Chondrocyte (in vitro differentiated cells): ENCODE measurements at regions not wholly inside any gene's neighbourhood (a gene's known extent, or its start where the extent isn't known, plus 50 kb on each side); places are given as distances from the start of the nearest gene placed in this dataset.

ENCODE experiments used
- DNase-seq: peaks from one replicate; pipeline ENCODE4 v3.0.0; 2021; ENCODE audit warnings: mixed read lengths, low spot score
- H3K27ac Mint-ChIP-seq: one replicate; pipeline ENCODE4 v1.8.0; 2021; ENCODE audit warnings: mild to moderate bottlenecking, moderate library complexity, mixed read lengths; ENCODE audit not compliant: unreplicated experiment
- H3K27me3 Mint-ChIP-seq: 2 replicates; pipeline ENCODE4 v1.8.0; 2021; ENCODE audit warnings: low read depth, mixed read lengths
- H3K36me3 Mint-ChIP-seq: 2 replicates; pipeline ENCODE4 v1.8.0; 2021; ENCODE audit warnings: low read depth, mixed read lengths
- H3K4me1 Mint-ChIP-seq: 2 replicates; pipeline ENCODE4 v1.8.0; 2021; ENCODE audit warnings: low read depth, mild to moderate bottlenecking, mixed read lengths
- H3K4me3 Mint-ChIP-seq: one replicate; pipeline ENCODE4 v1.8.0; 2021; ENCODE audit warnings: mild to moderate bottlenecking, moderate library complexity, mixed read lengths; ENCODE audit not compliant: unreplicated experiment
- H3K9me3 Mint-ChIP-seq: 2 replicates; pipeline ENCODE4 v1.8.0; 2021; ENCODE audit warnings: low read depth, mixed read lengths
- CTCF ChIP-seq: fragments of 200-600 bp; sonication (generic); IDR thresholded peaks from 2 replicates; pipeline ENCODE4 v1.5.0; 2021; ENCODE audit warnings: antibody characterized with exemption, mild to moderate bottlenecking, moderate library complexity

- no peaks in the 10 kb centered on the region for H3K4me1 Mint-ChIP-seq
- H3K4me3 Mint-ChIP-seq, result no peak overlapping the region
- no peak for TF ChIP-seq CTCF
- no peaks in the 10 kb centered on the region for H3K27me3 Mint-ChIP-seq
- peaks cover 4% of the 10 kb centered on the region for H3K9me3 Mint-ChIP-seq
- no peak for DNase-seq
- H3K36me3 Mint-ChIP-seq, result no peaks in the 10 kb centered on the region
- H3K27ac Mint-ChIP-seq, result no peak overlapping the region
Observed at GRCh38 chr13:89678466-89679121, 1668.9 kb upstream of the MIR17HG start.

- Mint-ChIP-seq H3K27me3 (no peaks in the 10 kb centered on the region), H3K9me3 (peaks cover 4% of the 10 kb centered on the region), H3K4me1 (peaks cover 13% of the 10 kb centered on the region), H3K27ac (no peak overlapping the region), H3K36me3 (no peaks in the 10 kb centered on the region), H3K4me3 (no peak overlapping the region)
- TF ChIP-seq CTCF, result no peak
- DNase-seq, result no peak
Observed at GRCh38 chr13:89684896-89685295, 1662.6 kb upstream of the MIR17HG start.

- Mint-ChIP-seq H3K27me3 (no peaks in the 10 kb centered on the region), H3K4me1 (peaks cover 13% of the 10 kb centered on the region), H3K9me3 (no peaks in the 10 kb centered on the region), H3K27ac (no peak overlapping the region), H3K4me3 (no peak overlapping the region), H3K36me3 (no peaks in the 10 kb centered on the region)
- no peak for DNase-seq
- no peak for TF ChIP-seq CTCF
Observed at GRCh38 chr13:89686171-89686570, 1661.3 kb upstream of the MIR17HG start.

GRCh38 chr13:89687066-89687465 is 1660.4 kb upstream of the MIR17HG start:
- no peak for TF ChIP-seq CTCF
- DNase-seq, result no peak
- Mint-ChIP-seq H3K4me1 (peaks cover 13% of the 10 kb centered on the region), H3K4me3 (no peak overlapping the region), H3K36me3 (no peaks in the 10 kb centered on the region), H3K27me3 (no peaks in the 10 kb centered on the region), H3K9me3 (no peaks in the 10 kb centered on the region), H3K27ac (no peak overlapping the region)

- no peak for DNase-seq
- peaks cover 17% of the 10 kb centered on the region for H3K4me1 Mint-ChIP-seq
- no peak overlapping the region for H3K4me3 Mint-ChIP-seq
- H3K9me3 Mint-ChIP-seq, result no peaks in the 10 kb centered on the region
- H3K27me3 Mint-ChIP-seq, result no peaks in the 10 kb centered on the region
- TF ChIP-seq CTCF, result no peak
- no peaks in the 10 kb centered on the region for H3K36me3 Mint-ChIP-seq
- H3K27ac Mint-ChIP-seq, result no peak overlapping the region
Observed at GRCh38 chr13:89688918-89689317, 1658.6 kb upstream of the MIR17HG start.
